Sigmoid colon (tissue), 4 donors: ENCODE measurements at regions not wholly inside any gene's neighbourhood (a gene's known extent, or its start where the extent isn't known, plus 50 kb on each side); places are given as distances from the start of the nearest gene placed in this dataset.

Experiments used
- CTCF ChIP-seq, 4 experiments: fragments of 450-650 bp in 3 of 4; fragments of 200-600 bp in 1 of 4; IDR thresholded peaks; one replicate each; pipeline ENCODE4 v1.5.1; 2016 to 2019; ENCODE audit warnings: antibody characterized with exemption in 4 of 4, mild to moderate bottlenecking in 3 of 4, moderate library complexity in 2 of 4
- EP300 ChIP-seq, 4 donors: sonication (generic); formaldehyde crosslinking; IDR thresholded peaks; one replicate each; pipeline ENCODE4 v1.6.1; 2017; ENCODE audit warnings: antibody characterized with exemption in 4 of 4
- POLR2A ChIP-seq, 2 donors: fragments of 450-650 bp; IDR thresholded peaks; one replicate each; pipeline ENCODE4 v1.6.1; 2016; ENCODE audit warnings: antibody characterized with exemption in 2 of 2, mild to moderate bottlenecking in 2 of 2, moderate library complexity in 2 of 2
- POLR2AphosphoS5 ChIP-seq, 4 donors: sonication (generic); formaldehyde crosslinking; IDR thresholded peaks; one replicate each; pipeline ENCODE4 v1.6.1; 2017; ENCODE audit warnings: antibody characterized with exemption in 4 of 4

DNA sequence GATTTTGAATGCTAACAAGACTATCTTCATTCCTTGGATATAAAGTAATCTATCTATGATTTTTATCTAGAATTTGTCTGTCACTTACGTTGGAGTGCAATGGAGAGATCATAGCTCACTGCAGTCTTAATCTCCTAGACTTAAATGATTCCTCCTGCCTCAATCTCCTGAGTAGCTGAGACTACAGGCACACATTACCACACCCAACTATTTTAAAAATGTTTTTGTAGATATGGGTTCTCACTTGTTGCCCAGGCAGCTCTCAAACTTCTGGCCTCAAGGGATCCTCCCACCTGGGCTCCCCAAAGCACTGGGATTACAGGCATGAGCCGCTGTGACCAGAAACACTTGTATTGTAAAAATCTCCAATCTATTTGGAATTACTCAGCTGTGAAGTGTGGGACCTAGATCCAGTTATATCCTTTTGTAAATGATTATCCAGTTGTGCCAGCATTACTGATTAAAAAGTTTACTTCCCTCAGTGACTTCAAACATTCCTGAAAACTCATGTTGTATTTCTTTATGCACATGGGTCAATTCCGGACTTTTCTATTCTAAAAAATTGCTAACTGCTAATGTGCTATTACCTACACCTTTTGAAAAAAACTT lies 1793.8 kb upstream of the WWC1 start:
- no peak for TF ChIP-seq POLR2A (IDR thresholded peaks at IDR 0.05)
- TF ChIP-seq CTCF (IDR thresholded peaks at IDR 0.05): no peak
- no peak for TF ChIP-seq POLR2AphosphoS5 (IDR thresholded peaks at IDR 0.05)
- TF ChIP-seq EP300 (IDR thresholded peaks at IDR 0.05): no peak
